H1 (cell line): ENCODE measurements at regions not wholly inside any gene's neighbourhood (a gene's known extent, or its start where the extent isn't known, plus 50 kb on each side); places are given as distances from the start of the nearest gene placed in this dataset.
A peak's percentile ranks its signal among the peaks of the same experiment; 100 is the strongest.

Source experiments
- CTCF ChIA-PET: fragments of 300-600 bp; sonication (Branson Sonifier 250); formaldehyde crosslinking; loops from one replicate; lab custom pipeline; 2021; ENCODE audit not compliant: partially characterized antibody; lab: Charles Lee
- POLR2A ChIA-PET: fragments of 300-600 bp; sonication (Branson Sonifier 250); formaldehyde crosslinking; loops from one replicate; lab custom pipeline; 2021; ENCODE audit warnings: inconsistent platforms; ENCODE audit not compliant: partially characterized antibody; lab: Charles Lee
- DNase-seq, 2 experiments: peaks; one replicate each; pipeline versions ENCODE4 v3.0.0 to v3.0.0-alpha.2; 2010 to 2022; ENCODE audit warnings: low spot score in 2 of 2, low read depth in 1 of 2, mixed read lengths in 1 of 2
- FAIRE-seq: peaks from 2 replicates; lab custom pipeline; 2011; peaks lifted over from hg19 to GRCh38; lab: Jason Lieb, UNC
- H2AFZ ChIP-seq: 2 replicates; pipeline ENCODE4 v1.8.1; 2012; ENCODE audit warnings: low read length, inconsistent platforms
- H2AK5ac ChIP-seq: 2 replicates; pipeline ENCODE4 v1.6.1; 2013; ENCODE audit warnings: low read depth, low read length
- H2BK120ac ChIP-seq: replicated peaks from 2 replicates; pipeline ENCODE3; 2013; ENCODE audit warnings: low read depth, low read length, inconsistent platforms
- H2BK12ac ChIP-seq: 2 replicates; pipeline ENCODE4 v1.6.1; 2013; ENCODE audit warnings: low read depth, low read length
- H2BK15ac ChIP-seq: 2 replicates; pipeline ENCODE4 v1.6.1; 2013; ENCODE audit warnings: low read length
- H2BK20ac ChIP-seq: 2 replicates; pipeline ENCODE4 v1.6.1; 2013; ENCODE audit warnings: low read length
- H2BK5ac ChIP-seq: 2 replicates; pipeline ENCODE4 v1.6.1; 2013; ENCODE audit warnings: low read depth, low read length
- H3K14ac ChIP-seq: 2 replicates; pipeline ENCODE4 v1.6.1; 2013; ENCODE audit warnings: inconsistent platforms; ENCODE audit not compliant: insufficient read length
- H3K18ac ChIP-seq: 2 replicates; pipeline ENCODE4 v1.6.1; 2013; ENCODE audit warnings: low read length; ENCODE audit errors: extremely low read depth
- H3K23ac ChIP-seq: 2 replicates; pipeline ENCODE4 v1.6.1; 2013; ENCODE audit warnings: inconsistent platforms; ENCODE audit not compliant: insufficient read length
- H3K23me2 ChIP-seq: 2 replicates; pipeline ENCODE4 v1.6.1; 2013; ENCODE audit warnings: low read depth, low read length
- H3K27ac ChIP-seq: 2 replicates; pipeline ENCODE4 v1.6.1; 2011; ENCODE audit warnings: low read depth, low read length, inconsistent platforms
- H3K27me3 ChIP-seq, 4 experiments: replicated peaks in 1 of 4; 1 replicate in 1 of 4; 2 replicates in 3 of 4; pipeline versions ENCODE4 v1.6.1 to v1.8.1; 2011 to 2013; ENCODE audit warnings: low read length in 3 of 4, mild to moderate bottlenecking in 3 of 4, inconsistent platforms in 2 of 4, mixed read lengths in 2 of 4, moderate library complexity in 1 of 4; ENCODE audit not compliant: control insufficient read depth in 3 of 4, insufficient read depth in 3 of 4; ENCODE audit errors: extremely low read depth in 1 of 4
- H3K36me3 ChIP-seq, 4 experiments: 2 replicates each; pipeline versions ENCODE4 v1.6.1 to v1.8.1; 2011 to 2013; ENCODE audit warnings: mild to moderate bottlenecking in 4 of 4, low read length in 3 of 4, moderate library complexity in 2 of 4, control low read depth in 1 of 4, inconsistent platforms in 1 of 4; ENCODE audit not compliant: insufficient read depth in 4 of 4, control insufficient read depth in 2 of 4
- H3K4ac ChIP-seq: replicated peaks from 2 replicates; pipeline ENCODE3; 2013; ENCODE audit warnings: low read length, low read depth, mixed read lengths, inconsistent platforms; ENCODE audit not compliant: insufficient read length
- H3K4me1 ChIP-seq, 4 experiments: replicated peaks in 1 of 4; 1 replicate in 1 of 4; 2 replicates in 3 of 4; pipeline versions ENCODE4 v1.6.1 to v1.8.1; 2011 to 2013; ENCODE audit warnings: low read length in 3 of 4, inconsistent platforms in 2 of 4, mixed read lengths in 1 of 4; ENCODE audit not compliant: insufficient read depth in 4 of 4, control insufficient read depth in 3 of 4
- H3K4me2 ChIP-seq, 2 experiments: 2 replicates each; pipeline versions ENCODE4 v1.6.1 to v1.8.1; 2011 to 2013; ENCODE audit warnings: low read depth in 2 of 2, low read length in 2 of 2, control low read depth in 1 of 2, inconsistent platforms in 1 of 2, mild to moderate bottlenecking in 1 of 2; ENCODE audit not compliant: insufficient read depth in 1 of 2
- H3K4me3 ChIP-seq, 4 experiments: fragments of 200-600, 300-600 bp in 1 of 4; sonication (generic), shearing (Covaris generic), sonication (Bioruptor Twin) in 1 of 4; 2 replicates each; pipeline versions ENCODE4 v1.5.1 to v1.8.1; 2011 to 2016; ENCODE audit warnings: low read length in 4 of 4, low read depth in 3 of 4, control low read depth in 2 of 4, inconsistent platforms in 2 of 4, mild to moderate bottlenecking in 2 of 4, mixed read lengths in 1 of 4, moderate library complexity in 1 of 4; ENCODE audit not compliant: insufficient read depth in 2 of 4; ENCODE audit errors: extremely low read depth in 1 of 4
- H3K56ac ChIP-seq: replicated peaks from 2 replicates; pipeline ENCODE3; 2013; ENCODE audit warnings: low read depth, mild to moderate bottlenecking, mixed read lengths, low read length, inconsistent platforms; ENCODE audit not compliant: insufficient read length
- H3K79me1 ChIP-seq: 2 replicates; pipeline ENCODE4 v1.6.1; 2013; ENCODE audit warnings: low read depth, low read length, control low read depth
- H3K79me2 ChIP-seq, 2 experiments: 2 replicates each; pipeline versions ENCODE4 v1.6.1 to v1.8.1; 2012 to 2013; ENCODE audit warnings: low read length in 2 of 2, mild to moderate bottlenecking in 2 of 2, inconsistent platforms in 1 of 2; ENCODE audit not compliant: insufficient read depth in 2 of 2, control insufficient read depth in 1 of 2
- H3K9ac ChIP-seq, 4 experiments: replicated peaks in 1 of 4; 1 replicate in 1 of 4; 2 replicates in 3 of 4; pipeline versions ENCODE4 v1.6.1 to v1.8.1; 2011 to 2013; ENCODE audit warnings: low read depth in 3 of 4, low read length in 3 of 4, control low read depth in 2 of 4, mild to moderate bottlenecking in 2 of 4, moderate library complexity in 2 of 4, inconsistent platforms in 1 of 4; ENCODE audit errors: extremely low read depth in 1 of 4
- H3K9me3 ChIP-seq, 2 experiments: 2 replicates each; pipeline versions ENCODE4 v1.6.1 to v1.8.1; 2012 to 2013; ENCODE audit warnings: mild to moderate bottlenecking in 2 of 2, moderate library complexity in 2 of 2, control low read depth in 1 of 2, inconsistent platforms in 1 of 2, low read depth in 1 of 2, low read length in 1 of 2, mixed read lengths in 1 of 2; ENCODE audit not compliant: insufficient read depth in 2 of 2
- H4K20me1 ChIP-seq, 2 experiments: replicated peaks in 1 of 2; 2 replicates each; pipeline versions ENCODE3 to v1.8.1; 2011 to 2013; ENCODE audit warnings: inconsistent platforms in 2 of 2, low read length in 2 of 2, mild to moderate bottlenecking in 1 of 2; ENCODE audit not compliant: insufficient read depth in 2 of 2, control insufficient read depth in 1 of 2
- H4K5ac ChIP-seq: 2 replicates; pipeline ENCODE4 v1.6.1; 2013; ENCODE audit warnings: low read length, low read depth, mixed read lengths, inconsistent platforms; ENCODE audit not compliant: insufficient read length
- H4K8ac ChIP-seq: 2 replicates; pipeline ENCODE4 v1.8.0; 2013; ENCODE audit warnings: mild to moderate bottlenecking, moderate library complexity, low read length, inconsistent platforms; ENCODE audit not compliant: insufficient read depth; ENCODE audit errors: extremely low read depth
- H4K91ac ChIP-seq: replicated peaks from 2 replicates; pipeline ENCODE3; 2013; ENCODE audit warnings: low read length, mixed read lengths, inconsistent platforms; ENCODE audit not compliant: insufficient read length
- KDM1A ChIP-seq: fragments of 200-600, 300-600 bp; sonication (generic); IDR thresholded peaks from 2 replicates; pipeline ENCODE4 v1.7.1; 2016; ENCODE audit warnings: mild to moderate bottlenecking, low read length, borderline replicate concordance
- WGBS, 2 experiments: shearing (Covaris generic) in 1 of 2; methylation state at CpG; one replicate each; pipeline versions ENCODE4 v1.1.6 to v1.1.7; 2013 to 2015; ENCODE audit warnings: low lambda C conversion rate in 2 of 2, mixed read lengths in 2 of 2, inconsistent platforms in 1 of 2, low coverage in 1 of 2, missing lambda C conversion rate in 1 of 2; ENCODE audit not compliant: insufficient replicate concordance in 2 of 2, insufficient coverage in 1 of 2, insufficient read length in 1 of 2; ENCODE audit errors: extremely low coverage in 1 of 2, missing lambda C conversion rate in 1 of 2; 5-methylcytosine and 5-hydroxymethylcytosine counted together

DNA sequence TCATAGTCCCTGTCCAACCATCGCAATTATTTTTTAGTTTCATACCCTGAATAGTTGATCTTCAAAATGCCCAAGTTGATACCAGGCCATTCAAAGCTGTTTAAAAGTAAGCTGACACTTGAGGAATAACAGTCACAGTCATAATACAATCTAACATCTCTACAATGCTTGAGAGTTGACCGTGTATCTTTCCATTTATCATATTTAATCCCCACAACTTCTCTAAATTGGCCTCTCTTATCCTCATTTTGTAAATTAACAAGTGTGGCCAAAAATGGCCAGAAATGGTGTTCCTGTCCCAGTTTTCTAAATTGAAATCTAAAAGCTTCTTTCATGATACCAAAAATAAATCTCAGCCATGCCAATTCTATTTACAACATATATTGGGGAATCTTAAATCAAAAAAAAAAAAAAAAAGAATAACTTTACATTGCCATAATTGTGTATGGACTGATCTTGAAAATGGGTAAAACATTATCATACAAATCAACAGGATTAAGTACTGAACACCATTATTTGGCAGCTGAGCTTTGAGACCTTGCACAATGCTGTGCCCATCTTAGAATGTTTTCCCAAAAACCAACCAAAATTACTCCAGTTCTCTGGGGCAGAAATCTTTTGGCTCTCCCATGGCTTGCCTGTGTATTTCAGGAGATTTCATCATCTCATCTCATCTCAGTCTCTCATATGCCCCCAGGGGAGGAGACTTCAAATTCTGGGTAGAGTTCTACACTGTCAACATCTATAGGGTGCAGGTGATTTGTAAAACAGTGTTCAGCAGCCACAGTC lies 448.7 kb upstream of the JARID2 start:
- no peak overlapping the region for H3K56ac ChIP-seq
- no peak overlapping the region for H4K5ac ChIP-seq
- H3K18ac ChIP-seq, result no peak overlapping the region
- no peaks in the 10 kb centered on the region; a peak in 1 of 7 replicates for H3K27me3 ChIP-seq
- TF ChIP-seq KDM1A, result no peak
- TF ChIP-seq, all 59 proteins: peak for 0
- H2BK12ac ChIP-seq, result no peak overlapping the region
- H3K9me3 ChIP-seq, result peaks cover 0 to 6% of the 10 kb centered on the region in 2 experiments; a peak in 2 of 4 replicates
- H3K4me1 ChIP-seq, result peaks cover 0 to 6% (median 5%) of the 10 kb centered on the region in 4 experiments; a peak in 4 of 7 replicates
- H2AK5ac ChIP-seq, result 0 out of 2 replicates have a peak overlapping the region, but pooled peaks have one; percentile 20
- no peak overlapping the region for H3K23ac ChIP-seq
- no peak overlapping the region for H2BK5ac ChIP-seq
- H2BK120ac ChIP-seq, result no peak overlapping the region
- no peak overlapping the region for H4K8ac ChIP-seq
- H3K4me3 ChIP-seq, result no peak overlapping the region
- ChIA-PET CTCF (interaction anchor here (0.8 kb wide), 1 partner anchor 177 kb away, joined by 4 read pairs; no protein-coding TSS in a partner anchor), POLR2A (interaction anchor here (1.4 to 1.7 kb wide), 2 partner anchors 13 to 67 kb away, joined by 3 to 4 read pairs; no protein-coding TSS in a partner anchor)
- no peaks in the 10 kb centered on the region for H3K36me3 ChIP-seq
- H3K23me2 ChIP-seq, result peaks cover 2% of the 10 kb centered on the region; the same call in 1 of the 2 replicates
- H3K4me2 ChIP-seq, result no peak overlapping the region
- H4K20me1 ChIP-seq, result no peaks in the 10 kb centered on the region
- no peak overlapping the region for H3K27ac ChIP-seq
- H2BK20ac ChIP-seq, result no peak overlapping the region
- no peak for FAIRE-seq
- H3K9ac ChIP-seq, result no peak overlapping the region
- DNase-seq, result no peak
- H3K79me2 ChIP-seq, result no peaks in the 10 kb centered on the region
- H4K91ac ChIP-seq, result no peak overlapping the region
- H3K4ac ChIP-seq, result no peak overlapping the region
- no peaks in the 10 kb centered on the region for H3K79me1 ChIP-seq
- no peak overlapping the region for H2AFZ ChIP-seq
- H3K14ac ChIP-seq, result no peak overlapping the region
- 97% methylated on average over 2 of the region's 2 CpGs; no CpG with 5 or more reads in 1 of the 2 experiments for WGBS, 2 experiments
- H2BK15ac ChIP-seq, result no peak overlapping the region
